ENCODE measurements at regions not wholly inside any gene's neighbourhood (a gene's known extent, or its start where the extent isn't known, plus 50 kb on each side); places are given as distances from the start of the nearest gene placed in this dataset.

GRCh38 chr12:17204289-17205054 lies 598.5 kb upstream of the LMO3 start:
- TF ChIP-seq CTCF (IDR thresholded peaks at IDR 0.05) (no peak), POLR2A (IDR thresholded peaks at IDR 0.05) (no peak)

Measured in uterus (tissue), 2 donors.